Mononuclear cell (primary cell): ENCODE measurements at regions not wholly inside any gene's neighbourhood (a gene's known extent, or its start where the extent isn't known, plus 50 kb on each side); places are given as distances from the start of the nearest gene placed in this dataset.
"Not testable (repeated sequence)": the region's sequence is repeated elsewhere in the genome, so short reads cannot be mapped to it uniquely, and the experiment has no call there.

ENCODE experiments used
- H3K27me3 ChIP-seq: 2 replicates; pipeline ENCODE4 v1.6.0; 2011; ENCODE audit warnings: low read length, control low read depth; ENCODE audit not compliant: insufficient read depth
- H3K4me1 ChIP-seq: 2 replicates; pipeline ENCODE4 v1.5.1; 2011; ENCODE audit warnings: mild to moderate bottlenecking, low read length, control low read depth; ENCODE audit not compliant: insufficient read depth
- H3K4me3 ChIP-seq: 2 replicates; pipeline ENCODE4 v1.5.1; 2011; ENCODE audit warnings: mild to moderate bottlenecking, low read length, moderate library complexity
- H3K9me3 ChIP-seq: 2 replicates; pipeline ENCODE4 v1.5.1; 2011; ENCODE audit warnings: low read depth, mild to moderate bottlenecking, control low read depth, low read length

- not testable (repeated sequence) for H3K27me3 ChIP-seq, H3K9me3 ChIP-seq
Observed at GRCh38 chr5:134471858-134472449, 53.5 kb upstream of the JADE2 start.

GRCh38 chr5:134468921-134469400, 56.5 kb upstream of the JADE2 start:
- no peaks in the 10 kb centered on the region for H3K27me3 ChIP-seq
- H3K4me1 ChIP-seq = peaks cover 33% of the 10 kb centered on the region
- no peak overlapping the region for H3K4me3 ChIP-seq
- no peaks in the 10 kb centered on the region for H3K9me3 ChIP-seq

More at GRCh38 chr5:134471858-134472449, 53.5 kb upstream of the JADE2 start:
- H3K4me1 ChIP-seq, H3K4me3 ChIP-seq: not testable (repeated sequence)

- no peaks in the 10 kb centered on the region for H3K27me3 ChIP-seq
- H3K9me3 ChIP-seq = no peaks in the 10 kb centered on the region
- no peak overlapping the region for H3K4me3 ChIP-seq
- peaks cover 35% of the 10 kb centered on the region for H3K4me1 ChIP-seq
Observed at GRCh38 chr5:134467231-134467630, 55.5 kb upstream of the CDKN2AIPNL start.

GRCh38 chr5:134466241-134467069, 54.8 kb upstream of the CDKN2AIPNL start:
- H3K9me3 ChIP-seq = no peaks in the 10 kb centered on the region
- peaks cover 35% of the 10 kb centered on the region for H3K4me1 ChIP-seq
- H3K27me3 ChIP-seq = no peaks in the 10 kb centered on the region
- H3K4me3 ChIP-seq = peak overlapping the region; percentile 48

- Histone ChIP-seq H3K9me3 (no peaks in the 10 kb centered on the region), H3K27me3 (no peaks in the 10 kb centered on the region), H3K4me3 (peak overlapping the region; percentile 48), H3K4me1 (peaks cover 35% of the 10 kb centered on the region)
Observed at GRCh38 chr5:134465816-134466240, 54.1 kb upstream of the CDKN2AIPNL start.

- Histone ChIP-seq H3K9me3 (no peaks in the 10 kb centered on the region), H3K4me3 (peak overlapping the region; percentile 48), H3K4me1 (peaks cover 35% of the 10 kb centered on the region), H3K27me3 (no peaks in the 10 kb centered on the region)
Observed at GRCh38 chr5:134464988-134465815, 53.5 kb upstream of the CDKN2AIPNL start.

GRCh38 chr5:134463991-134464760, 52.5 kb upstream of the CDKN2AIPNL start:
- H3K9me3 ChIP-seq = no peaks in the 10 kb centered on the region
- no peak overlapping the region for H3K4me3 ChIP-seq
- no peaks in the 10 kb centered on the region for H3K27me3 ChIP-seq
- H3K4me1 ChIP-seq = peaks cover 35% of the 10 kb centered on the region

GRCh38 chr5:134463176-134463720, 51.6 kb upstream of the CDKN2AIPNL start:
- Histone ChIP-seq H3K4me3 (no peak overlapping the region), H3K9me3 (no peaks in the 10 kb centered on the region)

GRCh38 chr5:134462761-134463160, 51.1 kb upstream of the CDKN2AIPNL start:
- Histone ChIP-seq H3K4me1 (peaks cover 35% of the 10 kb centered on the region), H3K4me3 (no peak overlapping the region), H3K27me3 (no peaks in the 10 kb centered on the region), H3K9me3 (no peaks in the 10 kb centered on the region)

More at GRCh38 chr5:134463176-134463720, 51.6 kb upstream of the CDKN2AIPNL start:
- Histone ChIP-seq H3K4me1 (peaks cover 35% of the 10 kb centered on the region), H3K27me3 (no peaks in the 10 kb centered on the region)

- no peaks in the 10 kb centered on the region for H3K9me3 ChIP-seq
- H3K27me3 ChIP-seq = no peaks in the 10 kb centered on the region
- no peak overlapping the region for H3K4me3 ChIP-seq
- H3K4me1 ChIP-seq = peaks cover 34% of the 10 kb centered on the region
Observed at GRCh38 chr5:134462047-134462575, 50.4 kb upstream of the CDKN2AIPNL start.
